Activated CD4-positive, alpha-beta T cell treated with anti-CD3 and anti-CD28 coated beads, Interleukin-2, amount 50 U/mL, for 1 hour (primary cell): ENCODE measurements at regions not wholly inside any gene's neighbourhood (a gene's known extent, or its start where the extent isn't known, plus 50 kb on each side); places are given as distances from the start of the nearest gene placed in this dataset.

ENCODE experiments used
- DNase-seq: peaks from one replicate; pipeline ENCODE4 v3.0.0-alpha.2; 2020

GRCh38 chr4:130559268-130559667 is 1463.3 kb downstream of the C4orf33 start:
- no peak for DNase-seq

- no peak for DNase-seq
Measured at GRCh38 chr4:130563185-130563888, 1467.4 kb downstream of the C4orf33 start.

GRCh38 chr4:130563889-130564418 is 1468.0 kb downstream of the C4orf33 start:
- no peak for DNase-seq

- no peak for DNase-seq
Measured at GRCh38 chr4:130568746-130569145, 1472.8 kb downstream of the C4orf33 start.

- no peak for DNase-seq
Measured at GRCh38 chr4:130573742-130574141, 1477.8 kb downstream of the C4orf33 start.

- no peak for DNase-seq
Measured at GRCh38 chr4:130574215-130574614, 1478.3 kb downstream of the C4orf33 start.

- no peak for DNase-seq
Measured at GRCh38 chr4:130576218-130576617, 1480.3 kb downstream of the C4orf33 start.

- no peak for DNase-seq
Measured at GRCh38 chr4:130591091-130591490, 1495.1 kb downstream of the C4orf33 start.

- no peak for DNase-seq
Measured at GRCh38 chr4:130600706-130601105, 1504.8 kb downstream of the C4orf33 start.

- no peak for DNase-seq
Measured at GRCh38 chr4:130603043-130603442, 1507.1 kb downstream of the C4orf33 start.

- no peak for DNase-seq
Measured at GRCh38 chr4:130608121-130608520, 1512.2 kb downstream of the C4orf33 start.

GRCh38 chr4:130628531-130628930 is 1532.6 kb downstream of the C4orf33 start:
- DNase-seq, result no peak

GRCh38 chr4:130632731-130633604 is 1537.0 kb downstream of the C4orf33 start:
- no peak for DNase-seq

GRCh38 chr4:130636486-130636885 is 1540.5 kb downstream of the C4orf33 start:
- DNase-seq, result no peak

- no peak for DNase-seq
Measured at GRCh38 chr4:130640592-130640991, 1544.6 kb downstream of the C4orf33 start.

GRCh38 chr4:130646886-130647285 is 1550.9 kb downstream of the C4orf33 start:
- DNase-seq, result no peak

GRCh38 chr4:130648570-130648969 is 1552.6 kb downstream of the C4orf33 start:
- no peak for DNase-seq

GRCh38 chr4:130653842-130654241 is 1557.9 kb downstream of the C4orf33 start:
- no peak for DNase-seq

- no peak for DNase-seq
Measured at GRCh38 chr4:130659320-130659719, 1563.4 kb downstream of the C4orf33 start.

- no peak for DNase-seq
Measured at GRCh38 chr4:130668859-130669258, 1572.9 kb downstream of the C4orf33 start.

GRCh38 chr4:130675266-130675665 is 1579.3 kb downstream of the C4orf33 start:
- no peak for DNase-seq

GRCh38 chr4:130689181-130689580 is 1593.2 kb downstream of the C4orf33 start:
- DNase-seq, result no peak

GRCh38 chr4:130698251-130698650 is 1602.3 kb downstream of the C4orf33 start:
- DNase-seq, result no peak

GRCh38 chr4:130699004-130699403 is 1603.1 kb downstream of the C4orf33 start:
- DNase-seq, result no peak
